Hepatocyte (in vitro differentiated cells): ENCODE measurements at regions not wholly inside any gene's neighbourhood (a gene's known extent, or its start where the extent isn't known, plus 50 kb on each side); places are given as distances from the start of the nearest gene placed in this dataset.
A peak's percentile ranks its signal among the peaks of the same experiment; 100 is the strongest.

Experiments
- DNase-seq: peaks from one replicate; pipeline ENCODE4 v3.0.0-alpha.2; 2016; ENCODE audit warnings: low spot score
- H2AFZ ChIP-seq: fragments of 200-600 bp; sonication (generic); 2 replicates; pipeline ENCODE4 v1.6.0; 2016; ENCODE audit warnings: antibody characterized with exemption, mild to moderate bottlenecking
- H3K27ac ChIP-seq: fragments of 200-600 bp; sonication (generic); 2 replicates; pipeline ENCODE4 v1.5.1; 2016; ENCODE audit warnings: mild to moderate bottlenecking
- H3K27me3 ChIP-seq: fragments of 200-600 bp; sonication (generic); 2 replicates; pipeline ENCODE4 v1.6.1; 2016
- H3K36me3 ChIP-seq: fragments of 200-600 bp; sonication (generic); replicated peaks from 2 replicates; pipeline ENCODE4 v1.5.1; 2016; ENCODE audit warnings: low read depth; ENCODE audit not compliant: insufficient read depth
- H3K4me1 ChIP-seq: fragments of 200-600 bp; sonication (generic); 2 replicates; pipeline ENCODE4 v1.5.1; 2016; ENCODE audit warnings: mild to moderate bottlenecking, moderate library complexity; ENCODE audit not compliant: insufficient read depth
- H3K4me2 ChIP-seq: fragments of 200-600 bp; sonication (generic); 2 replicates; pipeline ENCODE4 v1.6.0; 2016
- H3K4me3 ChIP-seq: fragments of 200-600 bp; sonication (generic); 2 replicates; pipeline ENCODE4 v1.5.1; 2016; ENCODE audit warnings: mild to moderate bottlenecking
- H3K79me2 ChIP-seq: fragments of 200-600 bp; sonication (generic); 2 replicates; pipeline ENCODE4 v1.6.0; 2017; ENCODE audit warnings: mild to moderate bottlenecking
- H3K9me2 ChIP-seq: fragments of 200-600 bp; sonication (generic); replicated peaks from 2 replicates; pipeline ENCODE4 v1.6.0; 2017; ENCODE audit warnings: mild to moderate bottlenecking; ENCODE audit not compliant: insufficient read depth
- H3K9me3 ChIP-seq: fragments of 200-600 bp; sonication (generic); 2 replicates; pipeline ENCODE4 v1.5.1; 2016; ENCODE audit warnings: low read depth, mild to moderate bottlenecking
- H4K20me1 ChIP-seq: fragments of 200-600 bp; sonication (generic); 2 replicates; pipeline ENCODE4 v1.6.0; 2016; ENCODE audit warnings: mild to moderate bottlenecking; ENCODE audit not compliant: insufficient read depth, poor library complexity, severe bottlenecking
- CTCF ChIP-seq: fragments of 200-600 bp; sonication (generic); IDR thresholded peaks from 2 replicates; pipeline ENCODE4 v1.5.1; 2016; ENCODE audit warnings: antibody characterized with exemption, mild to moderate bottlenecking; ENCODE audit not compliant: poor library complexity
- EZH2 ChIP-seq: fragments of 200-600 bp; sonication (generic); IDR thresholded peaks from 2 replicates; pipeline ENCODE4 v1.6.1; 2016; ENCODE audit warnings: antibody characterized with exemption, mild to moderate bottlenecking, borderline replicate concordance
- EZH2phosphoT487 ChIP-seq: fragments of 200-600 bp; sonication (generic); IDR thresholded peaks from one replicate; pipeline ENCODE4 v1.6.1; 2018; ENCODE audit warnings: antibody characterized with exemption, mild to moderate bottlenecking, low read depth, moderate library complexity; ENCODE audit not compliant: unreplicated experiment, severe bottlenecking
- WGBS: methylation state at CpG from one replicate; pipeline ENCODE4 v1.1.6; 2016; ENCODE audit warnings: low lambda C conversion rate; ENCODE audit errors: missing lambda C conversion rate; 5-methylcytosine and 5-hydroxymethylcytosine counted together

- Histone ChIP-seq H3K79me2 (no peaks in the 10 kb centered on the region), H3K4me3 (no peak overlapping the region), H3K4me1 (no peaks in the 10 kb centered on the region), H3K9me2 (no peaks in the 10 kb centered on the region), H3K27ac (no peak overlapping the region), H3K27me3 (no peaks in the 10 kb centered on the region), H2AFZ (no peak overlapping the region), H3K4me2 (no peak overlapping the region), H3K9me3 (no peaks in the 10 kb centered on the region), H3K36me3 (no peaks in the 10 kb centered on the region), H4K20me1 (no peaks in the 10 kb centered on the region)
- TF ChIP-seq CTCF (no peak), EZH2phosphoT487 (no peak), EZH2 (no peak)
- DNase-seq, result no peak
- 96% methylated on average over 4 of the region's 4 CpGs for WGBS
Observed at GRCh38 chr1:229749992-229750391, 123.9 kb downstream of the URB2 start.

DNA sequence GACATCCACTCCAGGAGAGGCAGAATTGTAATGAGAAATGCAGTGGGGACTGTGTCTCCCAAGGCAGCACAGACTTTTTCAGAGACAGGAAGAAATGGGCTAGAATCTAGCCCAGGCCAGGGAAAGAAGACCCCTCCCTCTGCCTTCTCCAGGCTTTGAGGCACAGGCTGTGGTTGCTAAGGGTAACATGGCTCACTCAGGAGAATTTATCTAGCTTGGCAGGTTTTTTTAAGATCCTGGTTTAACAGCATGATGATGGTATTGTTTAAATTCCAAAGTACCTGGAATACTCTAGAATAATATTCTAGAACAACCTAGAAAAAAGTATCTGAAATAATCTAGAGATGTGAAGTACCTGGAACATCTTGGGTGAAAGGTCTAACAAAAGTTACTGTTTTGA is 125.6 kb downstream of the URB2 start:
- Histone ChIP-seq H4K20me1 (no peaks in the 10 kb centered on the region), H3K79me2 (no peaks in the 10 kb centered on the region), H3K4me2 (no peak overlapping the region), H3K9me2 (no peaks in the 10 kb centered on the region), H3K27me3 (no peaks in the 10 kb centered on the region), H2AFZ (no peak overlapping the region), H3K4me1 (no peaks in the 10 kb centered on the region), H3K4me3 (no peak overlapping the region), H3K9me3 (no peaks in the 10 kb centered on the region), H3K27ac (no peak overlapping the region), H3K36me3 (no peaks in the 10 kb centered on the region)
- no peak for DNase-seq
- no peak for TF ChIP-seq CTCF
- TF ChIP-seq EZH2phosphoT487, result no peak
- TF ChIP-seq EZH2, result no peak

- H3K4me1 ChIP-seq, result no peaks in the 10 kb centered on the region
- no peaks in the 10 kb centered on the region for H3K79me2 ChIP-seq
- no peak overlapping the region for H2AFZ ChIP-seq
- 97% methylated on average over 5 of the region's 5 CpGs for WGBS
- H4K20me1 ChIP-seq, result no peaks in the 10 kb centered on the region
- TF ChIP-seq EZH2 (no peak), EZH2phosphoT487 (no peak), CTCF (no peak)
- no peak overlapping the region for H3K27ac ChIP-seq
- DNase-seq, result no peak
- no peaks in the 10 kb centered on the region for H3K9me2 ChIP-seq
- no peaks in the 10 kb centered on the region for H3K9me3 ChIP-seq
- no peaks in the 10 kb centered on the region for H3K27me3 ChIP-seq
- no peak overlapping the region for H3K4me3 ChIP-seq
- H3K36me3 ChIP-seq, result no peaks in the 10 kb centered on the region
- no peak overlapping the region for H3K4me2 ChIP-seq
Observed at GRCh38 chr1:229752679-229753078, 126.6 kb downstream of the URB2 start.

DNA sequence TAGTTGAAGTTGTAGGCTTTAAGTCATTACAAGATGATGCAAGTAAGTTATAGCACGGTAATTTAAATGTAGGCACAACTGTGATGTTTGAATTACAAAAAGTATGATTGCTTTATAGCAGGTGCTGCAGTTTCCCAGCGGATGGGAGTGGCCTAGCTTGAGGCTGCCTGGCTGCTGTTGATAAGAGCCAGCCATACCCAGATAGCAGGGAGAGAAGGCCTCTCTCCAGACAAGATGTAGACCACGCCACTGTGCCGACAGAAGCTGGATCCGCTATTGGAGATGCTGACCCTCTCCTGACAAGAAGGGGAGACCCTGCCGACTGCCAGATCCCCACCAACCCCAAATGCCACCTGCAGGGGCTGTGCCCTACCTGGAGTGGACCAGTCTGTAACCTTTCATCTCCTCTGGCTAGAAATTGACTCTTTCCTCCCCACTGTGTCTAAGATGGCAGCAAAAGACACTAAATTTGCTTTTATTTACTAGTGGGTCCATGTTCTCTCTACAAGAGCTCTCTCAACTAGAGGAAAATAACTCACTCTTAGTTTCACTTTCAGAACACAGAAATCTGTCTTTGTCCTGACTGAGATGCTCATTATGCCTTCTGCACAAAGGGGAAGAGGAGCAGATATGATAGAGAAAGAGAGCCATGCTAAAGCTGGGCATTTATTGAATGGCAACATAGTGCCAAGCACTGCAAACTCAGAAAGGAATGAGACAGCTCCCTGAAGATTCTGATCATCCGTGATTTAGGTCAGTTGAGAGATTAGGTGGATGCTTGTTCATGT is 127.9 kb downstream of the URB2 start:
- TF ChIP-seq EZH2phosphoT487, result no peak
- TF ChIP-seq CTCF, result no peak
- no peak for TF ChIP-seq EZH2
- Histone ChIP-seq H4K20me1 (no peaks in the 10 kb centered on the region), H3K4me3 (no peak overlapping the region), H3K27me3 (no peaks in the 10 kb centered on the region), H3K27ac (no peak overlapping the region), H3K4me2 (no peak overlapping the region), H3K79me2 (no peaks in the 10 kb centered on the region), H3K36me3 (no peaks in the 10 kb centered on the region), H3K9me2 (no peaks in the 10 kb centered on the region), H3K9me3 (no peaks in the 10 kb centered on the region), H2AFZ (no peak overlapping the region), H3K4me1 (no peaks in the 10 kb centered on the region)
- DNase-seq, result peak; percentile 54
- 65% methylated on average over 7 of the region's 7 CpGs for WGBS
